Caco-2 (cell line): ENCODE measurements at regions not wholly inside any gene's neighbourhood (a gene's known extent, or its start where the extent isn't known, plus 50 kb on each side); places are given as distances from the start of the nearest gene placed in this dataset.

Source experiments
- BruUV-seq: library from RNA; stranded (reverse); fragments of 400-500 nt; replicated peaks from 2 replicates; lab custom pipeline; 2021; lab: Mats Ljungman, UMichigan
- CTCF ChIA-PET: fragments of 300-600 bp; sonication (Branson Sonifier 250); formaldehyde crosslinking; loops from one replicate; lab custom pipeline; 2022; ENCODE audit warnings: antibody characterized with exemption; lab: Charles Lee
- POLR2A ChIA-PET: fragments of 300-600 bp; sonication (Branson Sonifier 250); formaldehyde crosslinking; loops from one replicate; lab custom pipeline; 2022; ENCODE audit warnings: antibody characterized with exemption; lab: Charles Lee
- DNase-seq, 2 experiments: peaks; one replicate each; pipeline versions ENCODE4 v3.0.0 to v3.0.0-alpha.2; 2020 to 2022
- H3K27me3 ChIP-seq: replicated peaks from 2 replicates; pipeline ENCODE4 v1.6.0; 2011; ENCODE audit warnings: low read length; ENCODE audit not compliant: control insufficient read depth, insufficient read depth
- H3K36me3 ChIP-seq: 2 replicates; pipeline ENCODE4 v1.5.1; 2011; ENCODE audit warnings: low read length; ENCODE audit not compliant: control insufficient read depth, insufficient read depth
- H3K4me1 ChIP-seq: fragments of 250-450 bp; sonication (Bioruptor Pico); 2 replicates; pipeline ENCODE4 v1.5.1; 2020; ENCODE audit warnings: mild to moderate bottlenecking
- H3K4me3 ChIP-seq: 2 replicates; pipeline ENCODE4 v1.5.1; 2011; ENCODE audit warnings: low read depth, mild to moderate bottlenecking, control low read depth, low read length
- H3K9me3 ChIP-seq: fragments of 250-450 bp; sonication (Bioruptor Pico); 2 replicates; pipeline ENCODE4 v1.5.1; 2020; ENCODE audit warnings: mild to moderate bottlenecking, moderate library complexity
- H3K27ac Mint-ChIP-seq: one replicate; pipeline ENCODE4 v1.8.0; 2022; ENCODE audit warnings: mixed read lengths; ENCODE audit not compliant: unreplicated experiment
- H3K27me3 Mint-ChIP-seq: one replicate; pipeline ENCODE4 v1.8.0; 2022; ENCODE audit warnings: mixed read lengths; ENCODE audit not compliant: insufficient read depth, unreplicated experiment
- H3K36me3 Mint-ChIP-seq: one replicate; pipeline ENCODE4 v1.8.0; 2022; ENCODE audit warnings: mild to moderate bottlenecking, mixed read lengths; ENCODE audit not compliant: insufficient read depth, unreplicated experiment
- H3K4me1 Mint-ChIP-seq: one replicate; pipeline ENCODE4 v1.8.0; 2022; ENCODE audit warnings: low read depth, mixed read lengths; ENCODE audit not compliant: unreplicated experiment
- H3K4me3 Mint-ChIP-seq: one replicate; pipeline ENCODE4 v1.8.0; 2022; ENCODE audit warnings: mild to moderate bottlenecking, moderate library complexity, mixed read lengths; ENCODE audit not compliant: unreplicated experiment
- H3K9me3 Mint-ChIP-seq: one replicate; pipeline ENCODE4 v1.8.0; 2022; ENCODE audit warnings: mixed read lengths; ENCODE audit not compliant: unreplicated experiment
- intact Hi-C: fragments of 100-400 bp; cut with micrococcal nuclease; formaldehyde crosslinking; loops from one replicate; pipeline ENCODE4 v1.10.0; 2022; ENCODE audit not compliant: unreplicated experiment
- TF ChIP-seq, protein P1 (sequence below), 2 experiments: fragments of 200-600 bp in 1 of 2; IDR thresholded peaks; 1 replicate in 1 of 2; 2 replicates in 1 of 2; pipeline versions ENCODE4 v1.5.1 to v1.8.0; 2011 to 2022; ENCODE audit warnings: antibody characterized with exemption in 1 of 2, control low read depth in 1 of 2, inconsistent platforms in 1 of 2, low read depth in 1 of 2, low read length in 1 of 2, mild to moderate bottlenecking in 1 of 2, moderate library complexity in 1 of 2; ENCODE audit not compliant: insufficient read depth in 1 of 2, severe bottlenecking in 1 of 2, unreplicated experiment in 1 of 2

DNA sequence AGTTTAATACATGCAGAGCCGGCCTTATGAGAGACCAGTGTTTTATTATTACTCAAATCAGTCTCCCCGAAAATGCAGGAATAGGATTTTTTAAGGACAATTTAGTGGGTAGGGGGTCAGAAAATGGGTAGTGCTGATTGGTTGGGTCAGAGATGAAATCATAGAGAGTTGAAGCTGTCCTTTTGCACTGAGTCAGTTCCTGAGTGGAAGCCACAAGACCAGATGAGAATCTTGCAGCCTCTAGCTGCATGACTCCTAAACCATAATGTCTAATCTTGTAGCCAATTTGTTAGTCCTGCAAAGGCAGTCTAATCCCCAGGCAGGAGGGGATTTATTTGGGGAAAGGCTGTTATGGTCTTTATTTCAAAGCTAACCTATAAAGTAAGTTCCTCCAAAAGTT lies 1163.9 kb downstream of the DIAPH3 start:
- H3K9me3 ChIP-seq, result no peaks in the 10 kb centered on the region; the same call in 1 of the 2 replicates
- TF ChIP-seq, protein P1, sequence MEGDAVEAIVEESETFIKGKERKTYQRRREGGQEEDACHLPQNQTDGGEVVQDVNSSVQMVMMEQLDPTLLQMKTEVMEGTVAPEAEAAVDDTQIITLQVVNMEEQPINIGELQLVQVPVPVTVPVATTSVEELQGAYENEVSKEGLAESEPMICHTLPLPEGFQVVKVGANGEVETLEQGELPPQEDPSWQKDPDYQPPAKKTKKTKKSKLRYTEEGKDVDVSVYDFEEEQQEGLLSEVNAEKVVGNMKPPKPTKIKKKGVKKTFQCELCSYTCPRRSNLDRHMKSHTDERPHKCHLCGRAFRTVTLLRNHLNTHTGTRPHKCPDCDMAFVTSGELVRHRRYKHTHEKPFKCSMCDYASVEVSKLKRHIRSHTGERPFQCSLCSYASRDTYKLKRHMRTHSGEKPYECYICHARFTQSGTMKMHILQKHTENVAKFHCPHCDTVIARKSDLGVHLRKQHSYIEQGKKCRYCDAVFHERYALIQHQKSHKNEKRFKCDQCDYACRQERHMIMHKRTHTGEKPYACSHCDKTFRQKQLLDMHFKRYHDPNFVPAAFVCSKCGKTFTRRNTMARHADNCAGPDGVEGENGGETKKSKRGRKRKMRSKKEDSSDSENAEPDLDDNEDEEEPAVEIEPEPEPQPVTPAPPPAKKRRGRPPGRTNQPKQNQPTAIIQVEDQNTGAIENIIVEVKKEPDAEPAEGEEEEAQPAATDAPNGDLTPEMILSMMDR (IDR thresholded peaks at IDR 0.05; ENCODE audit: insufficient read depth in 1 of 2, low read depth in 1 of 2, low read length in 1 of 2, severe bottlenecking in 1 of 2, unreplicated experiment in 1 of 2), result no peak
- no peak for DNase-seq
- no TSS peak for BruUV-seq
- no peaks in the 10 kb centered on the region for H3K27me3 ChIP-seq
- Mint-ChIP-seq H3K27ac (no peak overlapping the region), H3K4me3 (no peak overlapping the region), H3K27me3 (no peaks in the 10 kb centered on the region), H3K4me1 (no peaks in the 10 kb centered on the region), H3K9me3 (peaks cover 12% of the 10 kb centered on the region), H3K36me3 (no peaks in the 10 kb centered on the region)
- no peak overlapping the region for H3K4me3 ChIP-seq
- ChIA-PET POLR2A (no interaction called here), CTCF (no interaction called here)
- H3K4me1 ChIP-seq, result peaks cover 1% of the 10 kb centered on the region; the same call in 1 of the 2 replicates
- H3K36me3 ChIP-seq, result no peaks in the 10 kb centered on the region
- intact Hi-C loops, result no loop called here

DNA sequence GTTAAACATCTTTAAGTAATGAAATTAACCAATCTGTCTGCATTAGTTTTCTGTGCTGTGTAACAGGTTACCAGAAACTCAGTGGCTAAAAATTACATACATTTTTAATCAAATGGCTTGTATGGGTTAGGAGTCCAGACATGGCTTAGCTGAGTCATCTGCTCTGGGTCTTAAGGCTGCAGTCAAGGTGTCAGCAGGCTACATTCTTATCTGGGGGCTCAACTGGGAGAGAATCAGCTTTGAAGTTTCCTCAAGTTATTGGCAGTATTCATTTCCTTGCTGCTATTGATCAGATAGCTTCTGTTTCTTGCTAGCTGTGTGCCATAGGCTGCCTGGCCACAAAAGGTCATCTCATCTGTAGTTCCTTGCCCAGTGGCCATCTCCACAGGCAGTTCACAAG lies 1163.0 kb downstream of the DIAPH3 start:
- Mint-ChIP-seq H3K27ac (no peak overlapping the region), H3K4me1 (no peaks in the 10 kb centered on the region), H3K36me3 (no peaks in the 10 kb centered on the region), H3K4me3 (no peak overlapping the region), H3K9me3 (peaks cover 12% of the 10 kb centered on the region), H3K27me3 (no peaks in the 10 kb centered on the region)
- Histone ChIP-seq H3K4me1 (peaks cover 6% of the 10 kb centered on the region; the same call in 1 of the 2 replicates), H3K36me3 (no peaks in the 10 kb centered on the region), H3K27me3 (no peaks in the 10 kb centered on the region), H3K4me3 (no peak overlapping the region), H3K9me3 (no peaks in the 10 kb centered on the region; the same call in 1 of the 2 replicates)
- TF ChIP-seq, protein P1 (IDR thresholded peaks at IDR 0.05; ENCODE audit: insufficient read depth in 1 of 2, low read depth in 1 of 2, low read length in 1 of 2, severe bottlenecking in 1 of 2, unreplicated experiment in 1 of 2), result no peak
- no TSS peak for BruUV-seq
- intact Hi-C loops, result no loop called here
- no peak for DNase-seq
- ChIA-PET POLR2A (no interaction called here), CTCF (no interaction called here)

DNA sequence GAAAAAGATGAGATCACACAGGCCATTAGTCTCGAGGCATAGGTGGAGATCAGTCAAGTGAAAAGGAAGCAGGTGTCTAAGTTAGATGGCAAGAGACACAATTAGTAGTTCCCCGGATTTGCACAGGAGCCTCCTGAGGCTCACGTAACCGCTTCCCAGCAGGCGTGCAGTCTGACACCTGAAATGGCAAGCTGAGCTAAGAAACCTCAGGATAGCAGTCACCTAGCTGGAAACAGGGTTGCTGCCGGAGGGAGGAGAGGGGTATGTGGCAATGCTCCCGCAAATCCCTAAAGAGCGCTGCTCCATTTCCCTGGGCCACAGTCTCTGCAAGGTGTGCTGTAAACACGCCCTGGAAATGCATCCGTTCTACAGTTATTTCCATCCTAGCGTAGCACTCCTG lies 1151.0 kb downstream of the DIAPH3 start:
- Histone ChIP-seq H3K36me3 (no peaks in the 10 kb centered on the region), H3K4me1 (peaks cover 10% of the 10 kb centered on the region; the same call in 1 of the 2 replicates), H3K27me3 (peaks cover 1% of the 10 kb centered on the region; the same call in 1 of the 2 replicates), H3K9me3 (no peaks in the 10 kb centered on the region), H3K4me3 (no peak overlapping the region)
- no TSS peak for BruUV-seq
- Mint-ChIP-seq H3K27me3 (no peaks in the 10 kb centered on the region), H3K36me3 (no peaks in the 10 kb centered on the region), H3K9me3 (no peaks in the 10 kb centered on the region), H3K27ac (no peak overlapping the region), H3K4me3 (no peak overlapping the region), H3K4me1 (no peaks in the 10 kb centered on the region)
- TF ChIP-seq, protein P1 (IDR thresholded peaks at IDR 0.05; ENCODE audit: insufficient read depth in 1 of 2, low read depth in 1 of 2, low read length in 1 of 2, severe bottlenecking in 1 of 2, unreplicated experiment in 1 of 2), result no peak
- DNase-seq, result no peak
- ChIA-PET CTCF (no interaction called here), POLR2A (no interaction called here)
- intact Hi-C loops, result no loop called here
